Transverse colon (tissue), 4 donors: ENCODE measurements at regions not wholly inside any gene's neighbourhood (a gene's known extent, or its start where the extent isn't known, plus 50 kb on each side); places are given as distances from the start of the nearest gene placed in this dataset.

Experiments
- CTCF ChIP-seq, 5 experiments: fragments of 200-600 bp in 3 of 5; fragments of 450-650 bp in 2 of 5; sonication (generic) in 3 of 5; IDR thresholded peaks; 1 replicate in 2 of 5; 2 replicates in 3 of 5; pipeline ENCODE4 v1.5.1; 2016 to 2017; ENCODE audit warnings: antibody characterized with exemption in 5 of 5, inconsistent platforms in 3 of 5, mild to moderate bottlenecking in 2 of 5, moderate library complexity in 1 of 5
- EP300 ChIP-seq: sonication (generic); formaldehyde crosslinking; IDR thresholded peaks from one replicate; pipeline ENCODE4 v1.6.1; 2017; ENCODE audit warnings: antibody characterized with exemption, low read depth
- POLR2A ChIP-seq: fragments of 450-650 bp; IDR thresholded peaks from one replicate; pipeline ENCODE4 v1.6.1; 2016; ENCODE audit warnings: antibody characterized with exemption, mild to moderate bottlenecking, moderate library complexity
- POLR2AphosphoS5 ChIP-seq, 3 donors: sonication (generic); formaldehyde crosslinking; IDR thresholded peaks; one replicate each; pipeline ENCODE4 v1.6.1; 2016; ENCODE audit warnings: antibody characterized with exemption in 3 of 3

GRCh38 chr14:36027354-36027753 is 149.2 kb downstream of the PTCSC3 start:
- no peak for TF ChIP-seq CTCF (IDR thresholded peaks at IDR 0.05)
- TF ChIP-seq POLR2AphosphoS5 (IDR thresholded peaks at IDR 0.05) = no peak
- no peak for TF ChIP-seq POLR2A
- TF ChIP-seq EP300 = no peak
